ENCODE measurements at regions not wholly inside any gene's neighbourhood (a gene's known extent, or its start where the extent isn't known, plus 50 kb on each side); places are given as distances from the start of the nearest gene placed in this dataset.
"Not testable (repeated sequence)": the region's sequence is repeated elsewhere in the genome, so short reads cannot be mapped to it uniquely, and the experiment has no call there.

DNA sequence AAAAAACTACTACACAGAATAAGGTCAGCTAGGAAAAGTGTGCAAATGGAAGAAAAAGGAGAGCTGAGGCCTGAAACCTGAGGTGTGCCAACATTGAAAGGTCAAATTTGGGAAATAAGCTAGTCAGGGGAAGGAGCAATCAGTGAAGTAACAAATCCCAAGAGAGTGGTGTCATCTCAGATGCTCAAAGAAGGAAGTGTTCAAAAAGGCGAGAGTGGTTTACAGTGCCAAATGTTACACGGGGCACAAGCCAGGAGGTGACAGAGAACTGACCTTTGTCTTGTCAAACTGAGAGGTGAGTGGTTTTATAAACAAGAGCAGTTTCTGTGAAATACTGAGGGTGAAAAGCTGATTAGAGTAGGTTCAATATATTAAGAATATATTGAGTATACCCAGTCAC, 83.0 kb upstream of the TCF21 start:
- no CpG with 5 or more reads among the region's 2 CpGs for WGBS (ENCODE audit: insufficient coverage, insufficient read length)
- Histone ChIP-seq H3K27ac (ENCODE audit: low read length) (no peak overlapping the region), H3K4me3 (ENCODE audit: low read length) (no peak overlapping the region)

DNA sequence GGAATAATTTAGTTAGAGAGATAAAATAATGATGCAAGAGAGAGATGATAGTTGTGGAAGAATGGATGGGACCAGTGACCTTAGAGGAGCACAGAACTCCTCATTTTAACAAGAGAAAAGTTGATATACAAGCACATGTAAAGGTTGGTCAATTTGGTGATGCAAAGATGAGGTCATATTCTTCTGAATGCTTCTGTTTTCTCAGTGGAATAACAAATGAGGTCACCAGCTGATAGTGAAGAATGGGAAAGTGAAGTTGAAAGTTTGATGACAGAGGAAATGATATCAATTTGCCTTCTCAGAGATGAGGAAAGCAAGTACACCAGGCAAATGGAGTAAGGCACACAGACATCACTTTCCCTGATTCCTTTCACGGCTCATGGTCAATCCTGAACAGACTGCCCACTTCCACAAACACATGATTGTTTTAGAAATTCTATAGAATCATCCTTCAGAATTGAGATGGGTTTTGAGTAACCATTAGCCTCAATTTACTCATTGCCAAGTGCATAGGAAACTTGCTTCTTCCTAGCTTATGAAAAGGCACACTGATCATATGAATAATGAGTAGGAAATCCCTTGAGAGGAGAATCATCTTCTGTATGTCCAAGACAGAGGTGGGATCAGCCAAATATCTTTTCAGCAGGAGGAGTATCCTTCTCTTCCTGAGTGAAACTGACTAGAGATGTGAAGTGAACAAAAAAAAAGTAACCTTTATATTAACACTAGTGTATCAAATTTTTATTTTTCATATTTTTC, 82.4 kb upstream of the TCF21 start:
- Histone ChIP-seq H3K4me1 (ENCODE audit: control insufficient read depth, insufficient read depth, low read length) (no peaks in the 10 kb centered on the region), H3K9me3 (ENCODE audit: control insufficient read depth, insufficient read depth, low read length) (no peaks in the 10 kb centered on the region), H3K4me3 (ENCODE audit: low read length) (no peak overlapping the region), H3K27ac (ENCODE audit: low read length) (no peak overlapping the region), H3K36me3 (ENCODE audit: control insufficient read depth, insufficient read depth, low read length) (no peaks in the 10 kb centered on the region), H3K27me3 (ENCODE audit: control insufficient read depth, insufficient read depth, low read length) (no peaks in the 10 kb centered on the region)
- WGBS (ENCODE audit: insufficient coverage, insufficient read length), result no CpG with 5 or more reads among the region's 1 CpG
- DNase-seq (ENCODE audit: low read depth, low spot score), result no peak

More for the DNA sequence above, 83.0 kb upstream of the TCF21 start:
- no peaks in the 10 kb centered on the region for H3K9me3 ChIP-seq (ENCODE audit: control insufficient read depth, insufficient read depth, low read length)
- no peaks in the 10 kb centered on the region for H3K27me3 ChIP-seq (ENCODE audit: control insufficient read depth, insufficient read depth, low read length)
- DNase-seq (ENCODE audit: low read depth, low spot score), result no peak
- no peaks in the 10 kb centered on the region for H3K36me3 ChIP-seq (ENCODE audit: control insufficient read depth, insufficient read depth, low read length)
- no peaks in the 10 kb centered on the region for H3K4me1 ChIP-seq (ENCODE audit: control insufficient read depth, insufficient read depth, low read length)

DNA sequence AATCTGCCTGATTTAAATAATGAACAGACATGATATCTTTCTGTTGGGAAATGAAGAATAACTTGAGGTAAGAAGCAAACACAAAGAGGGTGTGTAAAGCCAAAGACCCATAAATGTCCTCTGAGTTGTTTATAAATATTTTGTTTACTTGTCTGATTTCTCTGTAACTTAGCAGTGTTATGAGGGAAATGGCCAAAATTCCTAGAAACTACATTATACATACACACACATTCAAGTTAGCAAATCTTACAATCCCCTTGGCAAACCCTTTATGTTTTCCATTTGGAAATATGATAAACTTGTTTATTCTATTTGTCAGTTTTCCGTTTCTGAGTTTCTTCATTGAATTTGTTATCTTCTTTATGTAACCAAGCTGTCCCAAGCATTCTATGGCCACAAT, 81.4 kb upstream of the TCF21 start:
- Histone ChIP-seq H3K4me3 (ENCODE audit: low read length) (no peak overlapping the region), H3K27ac (ENCODE audit: low read length) (no peak overlapping the region), H3K36me3 (ENCODE audit: control insufficient read depth, insufficient read depth, low read length) (no peaks in the 10 kb centered on the region), H3K27me3 (ENCODE audit: control insufficient read depth, insufficient read depth, low read length) (no peaks in the 10 kb centered on the region), H3K4me1 (ENCODE audit: control insufficient read depth, insufficient read depth, low read length) (no peaks in the 10 kb centered on the region), H3K9me3 (ENCODE audit: control insufficient read depth, insufficient read depth, low read length) (no peaks in the 10 kb centered on the region)
- WGBS (ENCODE audit: insufficient coverage, insufficient read length), result no CpG with 5 or more reads among the region's 1 CpG
- no peak for DNase-seq (ENCODE audit: low read depth, low spot score)

GRCh38 chr6:133809406-133809805, 79.5 kb upstream of the TCF21 start:
- DNase-seq (ENCODE audit: low read depth, low spot score), result no peak
- no peaks in the 10 kb centered on the region for H3K9me3 ChIP-seq (ENCODE audit: control insufficient read depth, insufficient read depth, low read length)
- WGBS (ENCODE audit: insufficient coverage, insufficient read length), result no CpG with 5 or more reads among the region's 1 CpG
- H3K27ac ChIP-seq (ENCODE audit: low read length), result no peak overlapping the region
- H3K4me1 ChIP-seq (ENCODE audit: control insufficient read depth, insufficient read depth, low read length), result no peaks in the 10 kb centered on the region
- no peaks in the 10 kb centered on the region for H3K36me3 ChIP-seq (ENCODE audit: control insufficient read depth, insufficient read depth, low read length)
- no peak overlapping the region for H3K4me3 ChIP-seq (ENCODE audit: low read length)
- H3K27me3 ChIP-seq (ENCODE audit: control insufficient read depth, insufficient read depth, low read length), result no peaks in the 10 kb centered on the region

- Histone ChIP-seq H3K4me1 (ENCODE audit: control insufficient read depth, insufficient read depth, low read length) (0 out of 2 replicates have a peak, but pooled peaks cover 1% of the 10 kb centered on the region), H3K27ac (ENCODE audit: low read length) (no peak overlapping the region), H3K9me3 (ENCODE audit: control insufficient read depth, insufficient read depth, low read length) (no peaks in the 10 kb centered on the region), H3K27me3 (ENCODE audit: control insufficient read depth, insufficient read depth, low read length) (no peaks in the 10 kb centered on the region), H3K36me3 (ENCODE audit: control insufficient read depth, insufficient read depth, low read length) (no peaks in the 10 kb centered on the region), H3K4me3 (ENCODE audit: low read length) (no peak overlapping the region)
- no peak for DNase-seq (ENCODE audit: low read depth, low spot score)
- no CpG with 5 or more reads among the region's 3 CpGs for WGBS (ENCODE audit: insufficient coverage, insufficient read length)
These were observed 77.4 kb upstream of the TCF21 start for GRCh38 chr6:133811557-133811956.

GRCh38 chr6:133812446-133812845, 76.5 kb upstream of the TCF21 start:
- not testable (repeated sequence) for H3K9me3 ChIP-seq (ENCODE audit: control insufficient read depth, insufficient read depth, low read length); H3K4me3 ChIP-seq (ENCODE audit: low read length); H3K36me3 ChIP-seq (ENCODE audit: control insufficient read depth, insufficient read depth, low read length); H3K4me1 ChIP-seq (ENCODE audit: control insufficient read depth, insufficient read depth, low read length); H3K27ac ChIP-seq (ENCODE audit: low read length); H3K27me3 ChIP-seq (ENCODE audit: control insufficient read depth, insufficient read depth, low read length); DNase-seq (ENCODE audit: low read depth, low spot score)
- WGBS (ENCODE audit: insufficient coverage, insufficient read length), result no CpG with 5 or more reads among the region's 2 CpGs

- no peaks in the 10 kb centered on the region for H3K27me3 ChIP-seq (ENCODE audit: control insufficient read depth, insufficient read depth, low read length)
- no peak overlapping the region for H3K27ac ChIP-seq (ENCODE audit: low read length)
- no peaks in the 10 kb centered on the region for H3K36me3 ChIP-seq (ENCODE audit: control insufficient read depth, insufficient read depth, low read length)
- no CpG with 5 or more reads among the region's 1 CpG for WGBS (ENCODE audit: insufficient coverage, insufficient read length)
- no peaks in the 10 kb centered on the region for H3K9me3 ChIP-seq (ENCODE audit: control insufficient read depth, insufficient read depth, low read length)
- no peak for DNase-seq (ENCODE audit: low read depth, low spot score)
- no peak overlapping the region for H3K4me3 ChIP-seq (ENCODE audit: low read length)
- H3K4me1 ChIP-seq (ENCODE audit: control insufficient read depth, insufficient read depth, low read length), result 0 out of 2 replicates have a peak, but pooled peaks cover 1% of the 10 kb centered on the region
These were observed 74.7 kb upstream of the TCF21 start for GRCh38 chr6:133814238-133814637.

- Histone ChIP-seq H3K9me3 (ENCODE audit: control insufficient read depth, insufficient read depth, low read length) (no peaks in the 10 kb centered on the region), H3K27me3 (ENCODE audit: control insufficient read depth, insufficient read depth, low read length) (no peaks in the 10 kb centered on the region), H3K27ac (ENCODE audit: low read length) (no peak overlapping the region), H3K36me3 (ENCODE audit: control insufficient read depth, insufficient read depth, low read length) (no peaks in the 10 kb centered on the region), H3K4me1 (ENCODE audit: control insufficient read depth, insufficient read depth, low read length) (0 out of 2 replicates have a peak, but pooled peaks cover 1% of the 10 kb centered on the region), H3K4me3 (ENCODE audit: low read length) (no peak overlapping the region)
- WGBS (ENCODE audit: insufficient coverage, insufficient read length), result no CpG with 5 or more reads among the region's 1 CpG
- DNase-seq (ENCODE audit: low read depth, low spot score), result no peak
These were observed 74.1 kb upstream of the TCF21 start for GRCh38 chr6:133814797-133815196.

GRCh38 chr6:133815313-133815712, 73.6 kb upstream of the TCF21 start:
- Histone ChIP-seq H3K36me3 (ENCODE audit: control insufficient read depth, insufficient read depth, low read length) (no peaks in the 10 kb centered on the region), H3K27ac (ENCODE audit: low read length) (no peak overlapping the region), H3K4me1 (ENCODE audit: control insufficient read depth, insufficient read depth, low read length) (0 out of 2 replicates have a peak, but pooled peaks cover 1% of the 10 kb centered on the region), H3K4me3 (ENCODE audit: low read length) (no peak overlapping the region), H3K27me3 (ENCODE audit: control insufficient read depth, insufficient read depth, low read length) (no peaks in the 10 kb centered on the region), H3K9me3 (ENCODE audit: control insufficient read depth, insufficient read depth, low read length) (no peaks in the 10 kb centered on the region)
- no peak for DNase-seq (ENCODE audit: low read depth, low spot score)
- no CpG with 5 or more reads among the region's 2 CpGs for WGBS (ENCODE audit: insufficient coverage, insufficient read length)

GRCh38 chr6:133816171-133816570, 72.7 kb upstream of the TCF21 start:
- no peaks in the 10 kb centered on the region for H3K36me3 ChIP-seq (ENCODE audit: control insufficient read depth, insufficient read depth, low read length)
- no peaks in the 10 kb centered on the region for H3K9me3 ChIP-seq (ENCODE audit: control insufficient read depth, insufficient read depth, low read length)
- no peaks in the 10 kb centered on the region for H3K27me3 ChIP-seq (ENCODE audit: control insufficient read depth, insufficient read depth, low read length)
- H3K4me3 ChIP-seq (ENCODE audit: low read length), result no peak overlapping the region
- H3K27ac ChIP-seq (ENCODE audit: low read length), result no peak overlapping the region
- 0 out of 2 replicates have a peak, but pooled peaks cover 1% of the 10 kb centered on the region for H3K4me1 ChIP-seq (ENCODE audit: control insufficient read depth, insufficient read depth, low read length)
- no CpG with 5 or more reads among the region's 1 CpG for WGBS (ENCODE audit: insufficient coverage, insufficient read length)
- DNase-seq (ENCODE audit: low read depth, low spot score), result no peak

Measured in iPS DF 6.9 (cell line).